Vagina (tissue), 2 donors: ENCODE measurements at regions not wholly inside any gene's neighbourhood (a gene's known extent, or its start where the extent isn't known, plus 50 kb on each side); places are given as distances from the start of the nearest gene placed in this dataset.

Experiments
- DNase-seq, 2 donors: peaks; one replicate each; pipeline ENCODE4 v3.0.0-alpha.2; 2017; ENCODE audit errors: extremely low spot score in 2 of 2
- H3K27ac ChIP-seq: fragments of 200-600 bp; sonication (generic); one replicate; pipeline ENCODE4 v1.5.1; 2019
- H3K27me3 ChIP-seq: fragments of 200-600 bp; sonication (generic); one replicate; pipeline ENCODE4 v1.5.1; 2019
- H3K36me3 ChIP-seq, 2 donors: fragments of 200-600 bp; sonication (generic); one replicate each; pipeline ENCODE4 v1.5.1; 2017 to 2019
- H3K4me1 ChIP-seq: fragments of 200-600 bp; sonication (generic); one replicate; pipeline ENCODE4 v1.5.1; 2019
- H3K4me3 ChIP-seq, 2 donors: fragments of 200-600 bp; sonication (generic); 1 replicate in 1 of 2; 2 replicates in 1 of 2; pipeline ENCODE4 v1.5.1; 2016 to 2019
- H3K9me3 ChIP-seq: fragments of 200-600 bp; sonication (generic); one replicate; pipeline ENCODE4 v1.5.1; 2019
- POLR2A ChIP-seq, 2 donors: fragments of 450-650 bp; IDR thresholded peaks; one replicate each; pipeline ENCODE4 v1.6.1; 2017; ENCODE audit warnings: antibody characterized with exemption in 2 of 2, mild to moderate bottlenecking in 2 of 2, moderate library complexity in 2 of 2
- POLR2AphosphoS5 ChIP-seq, 2 donors: sonication (generic); formaldehyde crosslinking; IDR thresholded peaks; one replicate each; pipeline ENCODE4 v1.9.0; 2017; ENCODE audit warnings: antibody characterized with exemption in 2 of 2, mild to moderate bottlenecking in 2 of 2, low read depth in 1 of 2; ENCODE audit not compliant: insufficient read depth in 1 of 2
- intact Hi-C: fragments of 100-400 bp; cut with DNase I; formaldehyde crosslinking; loops from one replicate; pipeline ENCODE4 v1.15.1; 2023
- TF ChIP-seq, protein P1 (sequence below), 3 experiments: fragments of 450-650 bp in 2 of 3; fragments of 200-600 bp in 1 of 3; sonication (generic) in 1 of 3; IDR thresholded peaks; one replicate each; pipeline ENCODE4 v1.5.1; 2017 to 2019; ENCODE audit warnings: antibody characterized with exemption in 3 of 3, mild to moderate bottlenecking in 2 of 3, moderate library complexity in 2 of 3

DNA sequence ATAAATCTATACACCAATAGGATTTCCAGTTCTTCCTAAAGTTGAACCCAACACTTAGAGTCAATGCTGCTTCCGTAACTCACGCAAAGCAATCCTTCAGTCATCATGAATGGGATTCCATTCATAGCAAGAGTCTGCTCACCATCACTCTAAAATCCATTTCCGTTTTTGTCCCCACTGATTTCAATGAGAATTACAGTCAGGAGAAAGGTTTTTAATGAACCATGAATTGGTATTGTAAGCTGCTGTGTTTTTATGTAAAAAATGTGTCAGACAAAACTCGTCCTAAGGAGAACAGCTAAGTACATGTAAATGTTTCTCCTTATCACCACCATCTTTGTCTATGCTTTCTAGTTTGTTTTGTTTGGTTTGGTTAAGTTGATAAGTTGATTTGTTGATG is 391.5 kb downstream of the IRS1 start:
- intact Hi-C loops, result no loop called here
- TF ChIP-seq, protein P1, sequence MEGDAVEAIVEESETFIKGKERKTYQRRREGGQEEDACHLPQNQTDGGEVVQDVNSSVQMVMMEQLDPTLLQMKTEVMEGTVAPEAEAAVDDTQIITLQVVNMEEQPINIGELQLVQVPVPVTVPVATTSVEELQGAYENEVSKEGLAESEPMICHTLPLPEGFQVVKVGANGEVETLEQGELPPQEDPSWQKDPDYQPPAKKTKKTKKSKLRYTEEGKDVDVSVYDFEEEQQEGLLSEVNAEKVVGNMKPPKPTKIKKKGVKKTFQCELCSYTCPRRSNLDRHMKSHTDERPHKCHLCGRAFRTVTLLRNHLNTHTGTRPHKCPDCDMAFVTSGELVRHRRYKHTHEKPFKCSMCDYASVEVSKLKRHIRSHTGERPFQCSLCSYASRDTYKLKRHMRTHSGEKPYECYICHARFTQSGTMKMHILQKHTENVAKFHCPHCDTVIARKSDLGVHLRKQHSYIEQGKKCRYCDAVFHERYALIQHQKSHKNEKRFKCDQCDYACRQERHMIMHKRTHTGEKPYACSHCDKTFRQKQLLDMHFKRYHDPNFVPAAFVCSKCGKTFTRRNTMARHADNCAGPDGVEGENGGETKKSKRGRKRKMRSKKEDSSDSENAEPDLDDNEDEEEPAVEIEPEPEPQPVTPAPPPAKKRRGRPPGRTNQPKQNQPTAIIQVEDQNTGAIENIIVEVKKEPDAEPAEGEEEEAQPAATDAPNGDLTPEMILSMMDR (IDR thresholded peaks at IDR 0.05), result no peak
- no peak for DNase-seq
- Histone ChIP-seq H3K27me3 (no peaks in the 10 kb centered on the region), H3K4me3 (no peak overlapping the region), H3K9me3 (no peaks in the 10 kb centered on the region), H3K36me3 (no peaks in the 10 kb centered on the region), H3K27ac (no peak overlapping the region), H3K4me1 (peaks cover 5% of the 10 kb centered on the region)

DNA sequence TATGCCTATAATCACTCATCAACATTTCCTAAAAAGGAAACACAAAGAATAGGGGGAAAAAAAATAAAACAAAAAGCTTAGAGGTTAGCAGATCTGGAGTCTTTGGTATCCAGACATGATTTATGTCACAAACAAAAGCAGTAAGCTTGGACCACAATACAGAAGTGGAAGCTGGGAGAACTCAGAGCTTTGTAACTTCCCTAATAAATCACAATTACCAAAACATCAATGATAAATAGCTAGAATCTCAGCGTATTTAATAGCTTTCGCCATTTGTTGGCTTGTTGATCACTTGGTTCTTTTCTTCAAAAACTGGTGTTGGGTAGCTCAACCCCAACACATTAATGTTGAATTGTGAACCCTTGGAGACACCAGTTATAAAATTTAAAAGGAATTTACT is 392.5 kb downstream of the IRS1 start:
- no peak overlapping the region for H3K4me3 ChIP-seq
- H3K27me3 ChIP-seq, result no peaks in the 10 kb centered on the region
- no peak for TF ChIP-seq POLR2A (IDR thresholded peaks at IDR 0.05)
- TF ChIP-seq, protein P1 (IDR thresholded peaks at IDR 0.05), result no peak
- no peak for TF ChIP-seq POLR2AphosphoS5 (IDR thresholded peaks at IDR 0.05; ENCODE audit: insufficient read depth in 1 of 2, low read depth in 1 of 2)
- intact Hi-C loops, result no loop called here
- DNase-seq, result no peak
- no peaks in the 10 kb centered on the region for H3K36me3 ChIP-seq
- no peaks in the 10 kb centered on the region for H3K9me3 ChIP-seq
- H3K4me1 ChIP-seq, result peaks cover 5% of the 10 kb centered on the region
- H3K27ac ChIP-seq, result no peak overlapping the region

DNA sequence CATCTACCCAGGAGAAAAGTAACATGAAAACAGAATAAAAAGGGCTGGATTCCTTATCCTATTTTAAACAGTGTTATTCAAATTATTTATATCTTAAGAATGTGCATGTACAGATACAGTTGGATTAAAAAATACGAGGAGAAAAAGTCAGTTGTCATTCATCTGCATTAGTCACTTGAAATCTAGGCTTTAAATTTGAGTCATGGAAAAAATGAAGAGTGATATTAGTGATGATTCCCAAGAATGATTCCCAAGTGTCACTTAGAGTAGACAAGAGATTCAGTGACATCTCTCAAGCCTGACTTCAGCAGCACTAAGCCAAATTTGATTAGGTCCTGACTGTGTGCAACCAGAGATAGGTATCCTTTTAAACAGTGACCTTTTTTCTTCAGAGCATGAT is 394.2 kb downstream of the IRS1 start:
- no peaks in the 10 kb centered on the region for H3K27me3 ChIP-seq
- intact Hi-C loops, result no loop called here
- H3K4me1 ChIP-seq, result peaks cover 5% of the 10 kb centered on the region
- H3K4me3 ChIP-seq, result no peak overlapping the region
- no peak for TF ChIP-seq POLR2AphosphoS5 (IDR thresholded peaks at IDR 0.05; ENCODE audit: insufficient read depth in 1 of 2, low read depth in 1 of 2)
- TF ChIP-seq, protein P1 (IDR thresholded peaks at IDR 0.05), result no peak
- TF ChIP-seq POLR2A (IDR thresholded peaks at IDR 0.05), result no peak
- H3K27ac ChIP-seq, result no peak overlapping the region
- no peaks in the 10 kb centered on the region for H3K36me3 ChIP-seq
- no peak for DNase-seq
- H3K9me3 ChIP-seq, result no peaks in the 10 kb centered on the region

DNA sequence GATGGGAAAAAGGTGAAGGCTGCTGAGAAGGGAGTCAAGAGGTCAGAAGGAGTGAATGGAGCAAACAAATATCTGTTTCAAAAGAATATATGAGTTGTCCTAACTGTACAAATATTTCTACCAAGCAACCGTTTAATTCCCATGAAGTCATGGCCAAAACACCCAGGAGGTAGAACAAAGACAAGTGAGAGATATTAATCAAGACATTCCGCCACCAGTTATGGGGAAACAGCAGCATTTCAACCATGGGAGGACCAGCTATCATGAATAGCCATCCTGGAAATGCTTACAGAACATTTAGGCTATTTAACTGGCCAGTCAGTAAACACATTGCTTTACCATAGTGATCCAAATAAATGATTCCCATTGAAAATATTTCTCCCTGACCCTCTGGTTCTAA is 396.3 kb downstream of the IRS1 start:
- no peak for DNase-seq
- no peak overlapping the region for H3K4me3 ChIP-seq
- no peak for TF ChIP-seq POLR2A (IDR thresholded peaks at IDR 0.05)
- TF ChIP-seq, protein P1 (IDR thresholded peaks at IDR 0.05), result no peak
- no peak for TF ChIP-seq POLR2AphosphoS5 (IDR thresholded peaks at IDR 0.05; ENCODE audit: insufficient read depth in 1 of 2, low read depth in 1 of 2)
- intact Hi-C loops, result no loop called here
- H3K27me3 ChIP-seq, result no peaks in the 10 kb centered on the region
- no peaks in the 10 kb centered on the region for H3K36me3 ChIP-seq
- H3K27ac ChIP-seq, result no peak overlapping the region
- H3K4me1 ChIP-seq, result peaks cover 5% of the 10 kb centered on the region
- no peaks in the 10 kb centered on the region for H3K9me3 ChIP-seq

DNA sequence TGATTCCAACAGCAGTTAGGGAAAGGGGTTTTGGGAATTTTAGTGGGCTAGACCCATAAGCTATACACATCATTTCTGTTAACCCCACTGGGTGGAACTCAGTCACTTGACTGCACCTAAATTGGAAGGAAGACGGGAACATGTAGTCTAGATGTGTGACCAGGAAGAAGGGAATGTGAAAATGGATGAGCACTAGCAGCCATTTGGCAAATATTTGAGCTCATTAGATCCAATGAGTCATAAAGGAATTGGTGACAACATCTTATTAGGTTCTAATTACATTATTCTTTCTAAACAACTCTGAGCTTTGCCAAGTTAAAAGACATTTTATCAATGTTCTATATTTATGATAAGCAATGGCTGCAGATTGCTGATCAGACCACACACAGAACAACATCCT is 400.6 kb downstream of the IRS1 start:
- Histone ChIP-seq H3K36me3 (no peaks in the 10 kb centered on the region), H3K27ac (no peak overlapping the region), H3K27me3 (no peaks in the 10 kb centered on the region), H3K4me1 (no peaks in the 10 kb centered on the region), H3K4me3 (no peak overlapping the region), H3K9me3 (no peaks in the 10 kb centered on the region)
- TF ChIP-seq, protein P1 (IDR thresholded peaks at IDR 0.05), result no peak
- TF ChIP-seq POLR2A (IDR thresholded peaks at IDR 0.05) (no peak), POLR2AphosphoS5 (IDR thresholded peaks at IDR 0.05; ENCODE audit: insufficient read depth in 1 of 2, low read depth in 1 of 2) (no peak)
- intact Hi-C loops, result no loop called here
- no peak for DNase-seq
